Aorta (tissue), 5 donors: ENCODE measurements at regions not wholly inside any gene's neighbourhood (a gene's known extent, or its start where the extent isn't known, plus 50 kb on each side); places are given as distances from the start of the nearest gene placed in this dataset.
"Not testable (repeated sequence)": the region's sequence is repeated elsewhere in the genome, so short reads cannot be mapped to it uniquely, and the experiment has no call there.

ENCODE experiments used
- ATAC-seq: fragments of 200-7000 bp; cut with Tn5 transposase; one replicate; pipeline ENCODE4 v1.9.1; 2022; ENCODE audit warnings: moderate library complexity; ENCODE audit not compliant: low FRiP score
- DNase-seq, 2 donors: peaks; one replicate each; pipeline ENCODE4 v3.0.0-alpha.2; 2020
- H3K27ac ChIP-seq, 2 donors: one replicate each; pipeline ENCODE4 v1.5.1; 2013; ENCODE audit warnings: low read length in 2 of 2, mild to moderate bottlenecking in 2 of 2, moderate library complexity in 2 of 2, control low read depth in 1 of 2, inconsistent platforms in 1 of 2, low read depth in 1 of 2
- H3K27me3 ChIP-seq, 2 donors: one replicate each; pipeline ENCODE4 v1.6.1; 2013; ENCODE audit warnings: control low read depth in 1 of 2, low read length in 1 of 2, mild to moderate bottlenecking in 1 of 2, moderate library complexity in 1 of 2; ENCODE audit not compliant: insufficient read depth in 2 of 2, control insufficient read depth in 1 of 2
- H3K36me3 ChIP-seq, 2 donors: one replicate each; pipeline ENCODE4 v1.6.1; 2013; ENCODE audit warnings: control low read depth in 1 of 2, low read length in 1 of 2, mild to moderate bottlenecking in 1 of 2; ENCODE audit not compliant: insufficient read depth in 2 of 2, control insufficient read depth in 1 of 2
- H3K4me1 ChIP-seq, 2 donors: one replicate each; pipeline ENCODE4 v1.6.1; 2013; ENCODE audit warnings: low read length in 2 of 2, control low read depth in 1 of 2, mild to moderate bottlenecking in 1 of 2, moderate library complexity in 1 of 2; ENCODE audit not compliant: insufficient read depth in 2 of 2, control insufficient read depth in 1 of 2
- H3K4me3 ChIP-seq, 2 donors: one replicate each; pipeline ENCODE4 v1.5.1; 2013; ENCODE audit warnings: low read length in 2 of 2, control low read depth in 1 of 2, mild to moderate bottlenecking in 1 of 2
- H3K9me3 ChIP-seq: one replicate; pipeline ENCODE4 v1.6.1; 2013; ENCODE audit warnings: mild to moderate bottlenecking, low read length; ENCODE audit not compliant: control insufficient read depth
- WGBS, 2 donors: extraction: QIAGEN DNeasy Blood & Tissue Kit; methylation state at CpG; one replicate each; pipeline ENCODE4 v1.1.7; 2013; 5-methylcytosine and 5-hydroxymethylcytosine counted together
- intact Hi-C, 2 donors: fragments of 100-400 bp; cut with DNase I; formaldehyde crosslinking; loops; one replicate each; pipeline versions ENCODE4 v1.14.2 to v1.15.0; 2022
- donor health status: healthy with polysubstance abuse.
- donor health status: Bipolar disorder and iron deficiency.
- donor health status: DM: no; HTN: no; CAD: no.
- donor health status: DM: no; HTN: no; CAD: no.
- donor health status: DM: yes; HTN: yes; CAD: no.

DNA sequence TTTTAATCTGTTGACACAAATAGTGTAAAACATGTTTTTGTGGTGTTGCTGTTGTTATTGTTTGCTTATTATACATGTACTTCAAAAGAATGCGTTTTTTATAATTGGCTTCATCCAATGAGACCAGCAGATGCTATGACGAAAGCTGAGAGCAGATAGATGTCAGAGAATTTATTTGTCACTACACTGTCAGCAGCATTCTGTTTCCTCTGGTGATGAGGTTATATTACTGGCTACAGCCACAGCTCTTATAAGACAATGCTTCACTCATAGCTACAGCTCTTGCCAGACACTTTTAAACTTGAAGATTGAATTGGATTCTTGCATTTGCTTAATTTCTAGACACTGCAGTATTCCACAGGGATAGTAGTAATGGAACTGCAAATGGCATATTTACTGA lies 860.5 kb downstream of the TBC1D32 start:
- H3K4me1 ChIP-seq: no peaks in the 10 kb centered on the region
- no peaks in the 10 kb centered on the region for H3K36me3 ChIP-seq
- no peaks in the 10 kb centered on the region for H3K27me3 ChIP-seq
- no peak overlapping the region for H3K27ac ChIP-seq
- intact Hi-C loops: no loop called here
- DNase-seq (no peak), ATAC-seq (no peak)
- no peak overlapping the region for H3K4me3 ChIP-seq
- H3K9me3 ChIP-seq: no peaks in the 10 kb centered on the region
- 73 to 76% methylated on average over 2 of the region's 2 CpGs for WGBS, 2 donors

- Histone ChIP-seq H3K27me3 (no peaks in the 10 kb centered on the region), H3K4me1 (no peaks in the 10 kb centered on the region), H3K36me3 (no peaks in the 10 kb centered on the region), H3K9me3 (no peaks in the 10 kb centered on the region), H3K27ac (no peak overlapping the region), H3K4me3 (no peak overlapping the region)
- WGBS, 2 donors: 60 to 69% methylated on average over 1 of the region's 1 CpG
- no peak for DNase-seq
- intact Hi-C loops: no loop called here
- no peak for ATAC-seq
These were observed 865.8 kb downstream of the TBC1D32 start for GRCh38 chr6:120468486-120468885.

DNA sequence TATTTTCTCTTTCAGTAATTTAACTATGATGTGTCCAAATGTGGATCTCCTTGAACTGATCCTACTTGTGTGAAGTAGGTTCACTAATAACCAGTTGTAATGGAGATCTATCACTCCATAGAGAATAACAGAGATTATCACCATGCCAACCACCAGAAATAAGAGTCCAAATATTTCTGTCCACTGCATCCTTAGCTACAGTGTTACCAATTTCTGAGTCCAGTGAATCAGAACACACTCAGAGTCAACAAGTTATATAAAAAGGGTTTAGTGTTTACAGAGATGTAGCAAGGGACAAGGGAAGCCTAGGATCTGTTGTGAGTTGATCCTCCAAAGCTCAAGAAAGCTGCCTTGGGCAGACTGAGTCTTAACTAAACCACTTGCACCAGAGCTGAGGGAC lies 882.8 kb downstream of the TBC1D32 start:
- H3K27me3 ChIP-seq: no peaks in the 10 kb centered on the region
- no peak for DNase-seq
- no peak overlapping the region for H3K27ac ChIP-seq
- no peak for ATAC-seq
- intact Hi-C loops: no loop called here
- no peaks in the 10 kb centered on the region for H3K4me1 ChIP-seq
- H3K4me3 ChIP-seq: no peak overlapping the region
- H3K36me3 ChIP-seq: no peaks in the 10 kb centered on the region
- peaks cover 1% of the 10 kb centered on the region for H3K9me3 ChIP-seq

- H3K27me3 ChIP-seq: no peaks in the 10 kb centered on the region
- no peaks in the 10 kb centered on the region for H3K9me3 ChIP-seq
- no peak for DNase-seq
- ATAC-seq: no peak
- 3 to 16% methylated on average over 3 of the region's 3 CpGs for WGBS, 2 donors
- no peaks in the 10 kb centered on the region for H3K4me1 ChIP-seq
- no peak overlapping the region for H3K4me3 ChIP-seq
- H3K36me3 ChIP-seq: no peaks in the 10 kb centered on the region
- intact Hi-C loops: no loop called here
- H3K27ac ChIP-seq: no peak overlapping the region
These were observed 886.7 kb downstream of the TBC1D32 start for GRCh38 chr6:120447605-120448004.

GRCh38 chr6:120432840-120433239 lies 901.4 kb downstream of the TBC1D32 start:
- WGBS, 2 donors: 83 to 87% methylated on average over 11 of the region's 11 CpGs
- ATAC-seq, H3K9me3 ChIP-seq, H3K36me3 ChIP-seq, H3K27ac ChIP-seq, H3K4me1 ChIP-seq, intact Hi-C loops, H3K27me3 ChIP-seq, H3K4me3 ChIP-seq: not testable (repeated sequence)
- DNase-seq: peak in 1 of 2 donors; percentile 45

- peaks cover 2% of the 10 kb centered on the region for H3K9me3 ChIP-seq
- ATAC-seq (peak; percentile 22), DNase-seq (peak in 1 of 2 donors; percentile 27)
- H3K4me3 ChIP-seq: no peak overlapping the region
- H3K36me3 ChIP-seq: no peaks in the 10 kb centered on the region
- intact Hi-C loops: no loop called here
- no peaks in the 10 kb centered on the region for H3K4me1 ChIP-seq
- H3K27ac ChIP-seq: no peak overlapping the region
- no peaks in the 10 kb centered on the region for H3K27me3 ChIP-seq
- WGBS, 2 donors: 96 to 97% methylated on average over 11 of the region's 11 CpGs
These were observed 902.4 kb downstream of the TBC1D32 start for GRCh38 chr6:120431841-120432240.

DNA sequence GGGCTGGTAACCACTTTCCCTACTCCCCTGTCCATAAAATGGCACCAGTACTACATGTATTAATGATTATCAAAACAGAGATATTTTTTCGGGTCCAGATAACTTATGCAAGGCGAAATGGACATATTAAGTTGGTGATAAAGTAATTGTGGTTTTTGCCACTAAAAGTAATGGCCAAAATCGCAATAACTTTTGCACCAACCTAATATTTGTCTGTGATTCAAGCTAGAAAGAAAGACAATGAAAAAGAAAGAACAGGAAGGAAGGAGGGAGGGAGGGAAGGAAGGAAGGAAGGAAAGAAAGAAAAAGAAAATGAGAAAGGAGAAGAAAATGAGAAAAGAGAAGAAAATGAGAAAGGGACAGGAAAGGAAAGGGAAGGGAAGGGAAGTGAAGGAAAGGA lies 922.9 kb downstream of the TBC1D32 start:
- no peaks in the 10 kb centered on the region for H3K9me3 ChIP-seq
- ATAC-seq (no peak), DNase-seq (no peak)
- WGBS, 2 donors: 76% methylated on average over 3 of the region's 3 CpGs
- H3K27ac ChIP-seq: no peak overlapping the region
- no peaks in the 10 kb centered on the region for H3K4me1 ChIP-seq
- no peaks in the 10 kb centered on the region for H3K27me3 ChIP-seq
- no peak overlapping the region for H3K4me3 ChIP-seq
- intact Hi-C loops: no loop called here
- no peaks in the 10 kb centered on the region for H3K36me3 ChIP-seq

DNA sequence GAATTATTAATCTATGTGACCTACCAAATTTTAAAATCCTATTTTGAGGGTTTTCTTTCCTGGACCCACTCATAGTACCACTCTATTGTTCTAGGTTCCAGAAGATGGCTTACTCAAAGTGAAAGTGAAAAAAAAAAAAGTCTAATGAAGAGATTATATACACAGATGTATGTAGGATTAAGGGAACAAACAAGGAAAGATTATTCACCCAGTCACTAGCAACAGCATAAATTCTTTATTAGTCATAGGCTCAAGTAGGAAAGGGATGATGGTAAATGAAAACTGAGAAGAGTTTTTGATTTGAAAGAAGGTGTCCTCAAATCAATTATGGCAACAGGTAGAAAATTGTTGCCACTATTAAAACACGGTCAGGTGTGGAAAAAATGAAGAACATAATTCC lies 923.7 kb downstream of the TBC1D32 start:
- Histone ChIP-seq H3K27ac (no peak overlapping the region), H3K36me3 (no peaks in the 10 kb centered on the region), H3K4me3 (no peak overlapping the region), H3K4me1 (no peaks in the 10 kb centered on the region), H3K9me3 (no peaks in the 10 kb centered on the region), H3K27me3 (no peaks in the 10 kb centered on the region)
- WGBS, 2 donors: 78 to 90% methylated on average over 1 of the region's 1 CpG
- intact Hi-C loops: no loop called here
- no peak for DNase-seq
- no peak for ATAC-seq

DNA sequence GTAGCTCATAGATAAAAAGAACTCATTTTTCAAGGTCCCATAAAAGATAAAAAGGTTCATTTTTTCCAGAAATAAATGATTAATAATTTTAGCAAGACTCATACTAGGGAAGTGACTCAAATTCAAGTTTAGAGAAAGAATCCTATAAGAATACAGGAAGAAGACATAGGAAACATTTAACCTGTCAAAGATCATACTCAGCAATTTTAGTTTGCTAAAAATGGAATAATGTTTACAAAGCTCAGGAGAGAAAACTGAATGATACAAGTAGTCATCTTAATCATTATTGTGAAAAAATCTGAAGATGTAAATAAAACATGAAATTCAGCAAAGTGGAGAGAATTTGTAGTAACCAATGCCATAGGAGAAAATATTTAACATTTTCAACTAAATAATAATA lies 926.6 kb downstream of the TBC1D32 start:
- DNase-seq: no peak
- no peak overlapping the region for H3K27ac ChIP-seq
- intact Hi-C loops: no loop called here
- no peak for ATAC-seq
- no peaks in the 10 kb centered on the region for H3K9me3 ChIP-seq
- H3K27me3 ChIP-seq: no peaks in the 10 kb centered on the region
- no peaks in the 10 kb centered on the region for H3K36me3 ChIP-seq
- no peaks in the 10 kb centered on the region for H3K4me1 ChIP-seq
- H3K4me3 ChIP-seq: no peak overlapping the region
